PC-3 (cell line): ENCODE measurements at regions not wholly inside any gene's neighbourhood (a gene's known extent, or its start where the extent isn't known, plus 50 kb on each side); places are given as distances from the start of the nearest gene placed in this dataset.

Experiments used
- CTCF ChIP-seq: fragments of 300-600 bp; sonication (generic); conservative IDR thresholded peaks from 2 replicates; pipeline ENCODE4 v1.5.1; 2017; ENCODE audit warnings: antibody characterized with exemption, low read depth, mild to moderate bottlenecking, low read length
- EZH2 ChIP-seq: fragments of 300-600 bp; sonication (generic); IDR thresholded peaks from one replicate; pipeline ENCODE4 v1.6.1; 2017; ENCODE audit warnings: antibody characterized with exemption, mild to moderate bottlenecking, low read length; ENCODE audit not compliant: unreplicated experiment
- EZH2phosphoT487 ChIP-seq: fragments of 300-600 bp; sonication (generic); IDR thresholded peaks from 2 replicates; pipeline ENCODE4 v1.6.1; 2018; ENCODE audit warnings: mild to moderate bottlenecking, antibody characterized with exemption, low read length, borderline replicate concordance

GRCh38 chrX:42715701-42716262 is 62.2 kb downstream of the PPP1R2C start:
- TF ChIP-seq CTCF (no peak), EZH2phosphoT487 (no peak), EZH2 (no peak)
